ENCODE measurements at regions not wholly inside any gene's neighbourhood (a gene's known extent, or its start where the extent isn't known, plus 50 kb on each side); places are given as distances from the start of the nearest gene placed in this dataset.

DNA sequence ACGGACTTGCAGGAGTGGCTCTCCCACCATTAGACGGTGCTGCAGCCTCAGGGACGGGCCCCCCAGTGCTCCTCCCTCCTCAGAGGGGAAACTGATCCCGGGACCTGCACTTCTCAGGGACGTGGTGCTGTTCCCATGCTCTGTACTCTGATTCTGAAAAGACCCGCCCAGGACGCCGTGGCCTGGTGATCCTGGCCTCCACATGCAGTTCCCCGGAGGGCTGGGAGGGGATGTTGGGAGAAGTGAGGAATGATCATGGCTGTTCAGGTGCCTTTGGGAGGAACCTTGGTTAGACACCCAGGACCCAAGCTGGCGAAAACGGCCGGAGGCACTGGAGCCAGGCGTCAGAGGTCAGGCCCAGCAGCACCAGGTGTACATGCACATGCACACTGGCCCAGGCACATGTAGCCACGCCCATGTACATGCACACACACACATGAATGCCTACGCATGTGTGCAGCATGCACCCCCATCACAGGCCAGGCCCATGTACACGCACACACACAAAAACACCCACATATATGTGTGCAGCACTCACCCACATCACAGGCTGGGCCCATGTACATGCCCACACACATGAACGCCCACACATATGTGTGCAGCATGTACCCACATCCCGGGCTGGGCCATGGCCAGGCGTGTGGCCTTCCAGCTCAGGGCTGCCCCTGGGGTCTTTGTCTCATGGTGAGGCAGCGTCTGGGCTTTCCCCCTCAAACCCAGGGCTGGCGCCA lies 52.6 kb upstream of the DACT2 start:
- in situ Hi-C loops (cut with MboI; ENCODE audit: low sequenced_read_pairs): no loop called here
- no peak for ATAC-seq (ENCODE audit: low read depth)

More for the DNA sequence above, 52.6 kb upstream of the DACT2 start:
- Histone ChIP-seq H3K4ac (ENCODE audit: low read depth, low read length) (no peak overlapping the region), H4K8ac (ENCODE audit: low read depth in 2 of 2, low read length in 2 of 2) (no peak overlapping the region), H4K91ac (ENCODE audit: insufficient read depth, low read depth, low read length) (no peak overlapping the region), H3K4me2 (ENCODE audit: low read depth, low read length) (no peak overlapping the region), H3K36me3 (ENCODE audit: control insufficient read depth, insufficient read depth, low read length) (no peaks in the 10 kb centered on the region), H2BK20ac (ENCODE audit: low read depth, low read length) (no peak overlapping the region), H3K4me1 (ENCODE audit: control insufficient read depth, insufficient read depth, low read length) (no peaks in the 10 kb centered on the region), H3K9me3 (ENCODE audit: control insufficient read depth, insufficient read depth, low read length) (peaks cover 59% of the 10 kb centered on the region), H3K27me3 (ENCODE audit: control insufficient read depth, insufficient read depth, low read length) (no peaks in the 10 kb centered on the region), H3K27ac (ENCODE audit: insufficient read depth, low read length) (no peak overlapping the region), H2BK120ac (ENCODE audit: low read depth, low read length) (no peak overlapping the region), H2AFZ (replicated peaks; ENCODE audit: low read length, poor library complexity) (peak overlapping the region; percentile 24), H3K23ac (ENCODE audit: low read depth, low read length) (no peak overlapping the region), H3K4me3 (ENCODE audit: insufficient read depth, low read depth, low read length) (no peak overlapping the region), H3K9me1 (ENCODE audit: insufficient read depth, low read length) (no peaks in the 10 kb centered on the region), H4K5ac (ENCODE audit: low read depth, low read length) (no peak overlapping the region), H3K9ac (ENCODE audit: low read depth, low read length) (no peak overlapping the region), H2BK15ac (ENCODE audit: low read depth, low read length) (no peak overlapping the region), H4K20me1 (ENCODE audit: insufficient read depth, low read length) (no peaks in the 10 kb centered on the region), H3K18ac (ENCODE audit: low read depth, low read length) (no peak overlapping the region), H3K79me1 (ENCODE audit: low read depth in 1 of 2, low read length in 2 of 2) (no peaks in the 10 kb centered on the region), H2AK9ac (replicated peaks; ENCODE audit: low read depth, low read length, poor library complexity) (no peak overlapping the region), H2AK5ac (ENCODE audit: low read depth, low read length) (no peak overlapping the region), H3K56ac (ENCODE audit: extremely low read depth, insufficient read depth, low read length) (no peak overlapping the region), H3K14ac (replicated peaks; ENCODE audit: low read depth, low read length) (no peak overlapping the region), H2BK5ac (ENCODE audit: low read depth, low read length, poor library complexity, severe bottlenecking) (no peak overlapping the region)
- POLR2A ChIA-PET (ENCODE audit: unreplicated experiment): no interaction called here
- no peak for DNase-seq
- BruUV-seq (replicated peaks): no TSS peak
- TF ChIP-seq CHD1 (IDR thresholded peaks at IDR 0.05; ENCODE audit: low read depth, low read length) (no peak), SMC3 (IDR thresholded peaks at IDR 0.05; ENCODE audit: low read depth, low read length) (no peak), RAD21 (IDR thresholded peaks at IDR 0.05; ENCODE audit: low read length) (no peak), MAZ (IDR thresholded peaks at IDR 0.05; ENCODE audit: borderline replicate concordance, low read depth, low read length) (no peak), NFE2L2 (IDR thresholded peaks at IDR 0.05; ENCODE audit: low read depth, low read length) (no peak), MXI1 (IDR thresholded peaks at IDR 0.05; ENCODE audit: borderline replicate concordance, low read depth, low read length) (no peak)
- TF ChIP-seq, protein P1, sequence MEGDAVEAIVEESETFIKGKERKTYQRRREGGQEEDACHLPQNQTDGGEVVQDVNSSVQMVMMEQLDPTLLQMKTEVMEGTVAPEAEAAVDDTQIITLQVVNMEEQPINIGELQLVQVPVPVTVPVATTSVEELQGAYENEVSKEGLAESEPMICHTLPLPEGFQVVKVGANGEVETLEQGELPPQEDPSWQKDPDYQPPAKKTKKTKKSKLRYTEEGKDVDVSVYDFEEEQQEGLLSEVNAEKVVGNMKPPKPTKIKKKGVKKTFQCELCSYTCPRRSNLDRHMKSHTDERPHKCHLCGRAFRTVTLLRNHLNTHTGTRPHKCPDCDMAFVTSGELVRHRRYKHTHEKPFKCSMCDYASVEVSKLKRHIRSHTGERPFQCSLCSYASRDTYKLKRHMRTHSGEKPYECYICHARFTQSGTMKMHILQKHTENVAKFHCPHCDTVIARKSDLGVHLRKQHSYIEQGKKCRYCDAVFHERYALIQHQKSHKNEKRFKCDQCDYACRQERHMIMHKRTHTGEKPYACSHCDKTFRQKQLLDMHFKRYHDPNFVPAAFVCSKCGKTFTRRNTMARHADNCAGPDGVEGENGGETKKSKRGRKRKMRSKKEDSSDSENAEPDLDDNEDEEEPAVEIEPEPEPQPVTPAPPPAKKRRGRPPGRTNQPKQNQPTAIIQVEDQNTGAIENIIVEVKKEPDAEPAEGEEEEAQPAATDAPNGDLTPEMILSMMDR (conservative IDR thresholded peaks at IDR 0.05; ENCODE audit: low read depth, low read length): no peak
- TF ChIP-seq, protein P2, sequence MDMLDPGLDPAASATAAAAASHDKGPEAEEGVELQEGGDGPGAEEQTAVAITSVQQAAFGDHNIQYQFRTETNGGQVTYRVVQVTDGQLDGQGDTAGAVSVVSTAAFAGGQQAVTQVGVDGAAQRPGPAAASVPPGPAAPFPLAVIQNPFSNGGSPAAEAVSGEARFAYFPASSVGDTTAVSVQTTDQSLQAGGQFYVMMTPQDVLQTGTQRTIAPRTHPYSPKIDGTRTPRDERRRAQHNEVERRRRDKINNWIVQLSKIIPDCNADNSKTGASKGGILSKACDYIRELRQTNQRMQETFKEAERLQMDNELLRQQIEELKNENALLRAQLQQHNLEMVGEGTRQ (IDR thresholded peaks at IDR 0.05; ENCODE audit: low read depth, low read length): no peak
- CTCF ChIA-PET: no interaction called here
- dilution Hi-C loops (cut with HindIII; ENCODE audit: low sequenced_read_pairs, unreplicated experiment): no loop called here
- WGBS, 2 experiments (ENCODE audit: extremely low coverage in 2 of 2, insufficient read length in 1 of 2): 58% methylated on average over 4 of the region's 21 CpGs; no CpG with 5 or more reads in 1 of the 2 experiments
- intact Hi-C loops (cut with micrococcal nuclease): no loop called here
